LNCaP clone FGC (cell line): ENCODE measurements at regions not wholly inside any gene's neighbourhood (a gene's known extent, or its start where the extent isn't known, plus 50 kb on each side); places are given as distances from the start of the nearest gene placed in this dataset.
"Not testable (repeated sequence)": the region's sequence is repeated elsewhere in the genome, so short reads cannot be mapped to it uniquely, and the experiment has no call there.

Experiments
- DNase-seq: peaks from one replicate; pipeline ENCODE4 v3.0.0-alpha.2; 2011; ENCODE audit warnings: low read depth
- H3K4me3 ChIP-seq: 2 replicates; pipeline ENCODE4 v1.5.1; 2011; ENCODE audit warnings: mild to moderate bottlenecking, low read depth, low read length, control low read depth
- TF ChIP-seq, protein P1 (sequence below): IDR thresholded peaks from 2 replicates; pipeline ENCODE4 v1.5.1; 2012; ENCODE audit warnings: mild to moderate bottlenecking; ENCODE audit not compliant: control insufficient read depth, insufficient read depth; ENCODE audit errors: extremely low read depth

DNA sequence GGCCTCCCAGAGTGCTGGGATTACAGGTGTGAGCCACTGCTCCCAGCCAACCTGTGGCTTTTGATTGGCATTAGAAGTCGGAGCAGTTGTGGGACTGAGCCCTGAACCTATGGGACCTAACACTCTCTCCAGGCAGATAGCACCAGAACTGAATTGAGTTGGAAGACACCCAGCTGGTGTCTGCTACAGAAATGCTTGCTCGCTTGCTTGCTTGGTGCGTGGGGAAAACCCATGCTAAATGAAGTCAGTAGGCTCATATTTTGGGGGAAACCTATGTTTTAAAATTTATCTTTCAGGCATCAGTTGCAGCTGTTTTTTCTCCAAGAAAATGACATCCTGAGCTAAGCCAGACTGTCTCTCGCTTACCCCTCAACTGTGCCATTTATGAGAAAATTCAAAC lies 158.5 kb upstream of the RFC3 start:
- no peak for DNase-seq
- no peak overlapping the region for H3K4me3 ChIP-seq
- TF ChIP-seq, protein P1, sequence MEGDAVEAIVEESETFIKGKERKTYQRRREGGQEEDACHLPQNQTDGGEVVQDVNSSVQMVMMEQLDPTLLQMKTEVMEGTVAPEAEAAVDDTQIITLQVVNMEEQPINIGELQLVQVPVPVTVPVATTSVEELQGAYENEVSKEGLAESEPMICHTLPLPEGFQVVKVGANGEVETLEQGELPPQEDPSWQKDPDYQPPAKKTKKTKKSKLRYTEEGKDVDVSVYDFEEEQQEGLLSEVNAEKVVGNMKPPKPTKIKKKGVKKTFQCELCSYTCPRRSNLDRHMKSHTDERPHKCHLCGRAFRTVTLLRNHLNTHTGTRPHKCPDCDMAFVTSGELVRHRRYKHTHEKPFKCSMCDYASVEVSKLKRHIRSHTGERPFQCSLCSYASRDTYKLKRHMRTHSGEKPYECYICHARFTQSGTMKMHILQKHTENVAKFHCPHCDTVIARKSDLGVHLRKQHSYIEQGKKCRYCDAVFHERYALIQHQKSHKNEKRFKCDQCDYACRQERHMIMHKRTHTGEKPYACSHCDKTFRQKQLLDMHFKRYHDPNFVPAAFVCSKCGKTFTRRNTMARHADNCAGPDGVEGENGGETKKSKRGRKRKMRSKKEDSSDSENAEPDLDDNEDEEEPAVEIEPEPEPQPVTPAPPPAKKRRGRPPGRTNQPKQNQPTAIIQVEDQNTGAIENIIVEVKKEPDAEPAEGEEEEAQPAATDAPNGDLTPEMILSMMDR: no peak

DNA sequence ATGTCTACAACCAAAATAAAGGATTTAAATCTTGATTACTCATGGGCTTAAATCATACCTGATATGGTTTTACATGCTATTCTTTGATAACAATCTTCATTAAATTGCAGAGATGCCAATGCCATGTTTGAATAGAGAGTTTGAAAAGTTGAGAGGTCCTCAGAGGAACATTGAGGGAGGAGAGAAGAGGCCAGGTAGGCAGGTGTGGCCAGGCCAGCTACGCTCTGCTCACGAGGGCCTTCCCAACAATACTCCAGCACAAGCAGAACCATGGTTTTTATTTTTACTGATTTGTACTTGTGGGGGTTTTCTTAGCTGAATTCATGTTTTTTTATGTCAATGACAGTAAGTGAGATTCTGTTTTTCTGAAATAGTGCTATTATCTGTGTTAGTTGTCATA lies 158.1 kb upstream of the RFC3 start:
- no peak for DNase-seq
- H3K4me3 ChIP-seq: no peak overlapping the region

DNA sequence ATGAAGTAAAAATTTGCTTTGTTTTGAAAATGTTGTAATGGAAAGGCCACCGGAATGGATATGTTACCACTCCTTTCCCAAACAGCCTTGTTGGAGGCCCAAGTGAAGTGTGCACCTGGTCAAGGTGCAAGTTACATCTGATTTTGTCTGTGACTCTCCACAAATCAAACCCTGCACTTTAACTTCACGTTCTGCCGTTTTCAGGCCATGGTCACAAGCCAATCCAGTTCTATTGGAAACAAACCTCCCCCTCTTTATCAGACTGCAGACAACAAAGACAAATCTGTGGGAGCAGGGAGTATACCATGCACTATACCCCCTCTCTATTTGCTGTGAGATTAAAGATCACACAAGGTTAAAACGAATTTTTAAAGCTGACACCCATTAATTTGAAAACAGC lies 155.6 kb upstream of the RFC3 start:
- TF ChIP-seq, protein P1: no peak
- H3K4me3 ChIP-seq: no peak overlapping the region
- DNase-seq: no peak

More for the DNA sequence above, 158.1 kb upstream of the RFC3 start:
- TF ChIP-seq, protein P1: no peak

DNA sequence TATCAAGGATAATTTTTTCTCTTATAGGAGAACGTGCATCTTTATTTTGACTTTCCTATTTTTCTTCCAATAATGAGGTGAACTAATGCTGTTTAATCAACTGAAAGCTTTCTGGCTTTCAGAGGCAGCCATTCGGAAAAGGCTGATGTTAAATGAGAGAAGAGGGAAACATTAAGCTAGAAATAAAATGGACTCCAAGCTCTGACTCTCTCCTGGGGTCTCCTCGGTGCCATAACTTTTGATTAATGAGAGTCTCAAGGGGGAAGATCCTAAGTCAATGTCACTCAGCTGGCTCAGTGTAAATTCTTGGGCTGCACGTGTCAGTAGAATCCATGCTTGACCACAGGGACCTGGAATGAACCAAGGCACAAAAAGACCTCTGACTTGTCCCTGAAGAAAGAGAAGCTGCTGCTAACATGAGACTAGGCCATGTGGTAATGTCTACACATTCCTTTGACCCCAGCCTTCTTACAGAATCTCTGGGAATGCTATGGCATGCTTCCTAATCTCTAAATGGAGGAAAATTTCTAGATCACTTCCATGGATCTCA lies 152.2 kb upstream of the RFC3 start:
- DNase-seq: no peak
- TF ChIP-seq, protein P1: no peak
- no peak overlapping the region for H3K4me3 ChIP-seq

DNA sequence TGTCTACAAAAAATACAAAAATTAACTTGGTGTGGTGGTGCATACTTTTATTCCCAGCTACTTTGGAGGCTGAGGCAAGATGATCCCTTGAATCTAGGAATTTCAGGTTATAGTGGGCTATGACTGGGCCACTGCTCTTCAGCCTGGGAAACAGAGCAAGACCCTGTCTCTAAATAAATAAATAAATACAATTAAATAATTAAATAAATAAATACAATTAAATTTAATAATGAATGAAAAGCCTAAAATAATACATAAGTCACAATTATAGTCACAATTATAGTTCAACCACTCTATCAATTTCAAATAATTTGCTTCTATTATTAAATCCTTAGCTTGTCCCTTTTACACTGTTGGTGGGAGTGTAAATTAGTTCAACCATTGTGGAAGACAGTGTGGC lies 146.4 kb upstream of the RFC3 start:
- TF ChIP-seq, protein P1: no peak
- DNase-seq: no peak
- H3K4me3 ChIP-seq: no peak overlapping the region

DNA sequence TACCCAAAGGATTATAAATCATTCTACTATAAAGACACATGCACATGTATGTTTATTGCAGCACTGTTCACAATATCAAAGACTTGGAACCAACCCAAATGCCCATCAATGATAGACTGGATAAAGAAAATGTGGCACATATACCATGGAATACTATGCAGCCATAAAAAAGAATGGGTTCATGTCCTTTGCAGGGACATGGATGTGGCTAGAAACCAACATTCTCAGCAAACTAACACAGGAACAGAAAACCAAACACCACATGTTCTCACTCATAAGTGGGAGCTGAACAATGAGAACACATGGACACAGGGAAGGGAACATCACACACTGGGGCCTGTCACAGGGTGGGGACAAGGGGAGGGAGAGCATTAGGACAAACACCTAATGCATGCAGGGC lies 145.9 kb upstream of the RFC3 start:
- DNase-seq, H3K4me3 ChIP-seq: not testable (repeated sequence)

DNA sequence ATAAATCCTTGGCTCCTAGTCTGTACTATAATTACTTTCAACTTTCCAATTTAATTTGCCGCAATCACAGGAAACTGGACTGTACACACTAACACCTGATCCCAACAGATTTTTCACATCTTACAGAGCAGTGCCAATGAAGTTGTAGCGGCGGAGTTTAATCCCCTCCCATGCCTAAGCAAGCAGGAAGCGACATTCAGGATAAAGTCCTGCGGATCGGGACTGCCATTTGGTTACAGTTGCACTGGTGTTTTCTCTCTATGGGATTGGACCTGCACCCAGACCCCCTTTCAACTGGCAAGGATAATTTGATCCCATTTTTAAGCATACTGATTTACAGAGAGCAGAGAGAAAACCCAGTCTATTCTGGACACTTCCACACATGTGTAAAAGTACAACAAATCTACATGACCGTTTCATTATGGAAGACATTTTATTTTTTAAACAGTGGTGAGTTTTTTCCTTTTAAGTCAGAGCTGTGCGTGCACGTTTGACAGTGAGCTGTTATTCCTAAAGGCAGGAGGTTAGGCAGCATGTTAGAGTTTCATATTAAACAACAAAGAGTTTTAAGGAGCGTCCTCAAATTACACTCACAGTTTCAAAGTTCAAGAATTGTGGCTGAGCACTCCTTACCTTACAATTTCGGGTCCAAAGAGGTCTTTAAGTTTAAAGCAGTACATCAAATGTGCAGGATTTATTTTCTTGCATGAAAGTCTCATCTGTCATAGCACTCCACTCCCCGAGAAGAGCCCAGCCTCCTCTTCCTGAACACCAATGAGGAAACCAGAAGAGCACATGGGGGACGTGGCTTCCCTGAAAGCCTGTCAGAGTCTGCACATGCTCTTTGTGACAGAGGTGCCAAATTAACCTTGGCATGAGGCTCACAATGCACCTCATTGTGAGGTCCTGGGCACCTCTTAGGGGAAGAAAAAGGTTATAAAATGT lies 141.6 kb upstream of the RFC3 start:
- H3K4me3 ChIP-seq: peak overlapping the region; percentile 46
- DNase-seq: peak; percentile 43
- TF ChIP-seq, protein P1: no peak
